Mesenchymal stem cell (in vitro differentiated cells and primary cell): ENCODE measurements at regions not wholly inside any gene's neighbourhood (a gene's known extent, or its start where the extent isn't known, plus 50 kb on each side); places are given as distances from the start of the nearest gene placed in this dataset.

Experiments used
- DNase-seq: peaks from one replicate; pipeline ENCODE4 v3.0.0-alpha.2; 2013
- H2AFZ ChIP-seq: one replicate; pipeline ENCODE4 v1.6.1; 2013; ENCODE audit warnings: low read depth, mild to moderate bottlenecking, control low read depth, inconsistent platforms, low read length, moderate library complexity
- H2AK5ac ChIP-seq: 2 replicates; pipeline ENCODE4 v1.6.1; 2013; ENCODE audit warnings: low read length, moderate library complexity, mild to moderate bottlenecking, inconsistent platforms; ENCODE audit not compliant: severe bottlenecking
- H2BK120ac ChIP-seq: one replicate; pipeline ENCODE4 v1.6.1; 2013; ENCODE audit warnings: low read depth, mild to moderate bottlenecking, inconsistent platforms, low read length, moderate library complexity
- H2BK12ac ChIP-seq, 2 experiments: one replicate each; pipeline ENCODE4 v1.6.1; 2013; ENCODE audit warnings: inconsistent platforms in 2 of 2, low read length in 2 of 2, mild to moderate bottlenecking in 2 of 2, moderate library complexity in 2 of 2, control low read depth in 1 of 2
- H2BK15ac ChIP-seq: one replicate; pipeline ENCODE4 v1.6.1; 2013; ENCODE audit warnings: mild to moderate bottlenecking, low read depth, inconsistent platforms; ENCODE audit not compliant: poor library complexity, severe bottlenecking
- H2BK5ac ChIP-seq: 2 replicates; pipeline ENCODE4 v1.6.1; 2013; ENCODE audit warnings: low read depth, mild to moderate bottlenecking, low read length, control low read depth, inconsistent platforms; ENCODE audit not compliant: poor library complexity, severe bottlenecking
- H3K14ac ChIP-seq, 2 experiments: one replicate each; pipeline ENCODE4 v1.6.1; 2013; ENCODE audit warnings: inconsistent platforms in 2 of 2, low read length in 2 of 2, control low read depth in 1 of 2, mild to moderate bottlenecking in 1 of 2, moderate library complexity in 1 of 2
- H3K18ac ChIP-seq, 2 experiments: one replicate each; pipeline ENCODE4 v1.6.1; 2013; ENCODE audit warnings: inconsistent platforms in 2 of 2, low read length in 2 of 2, control low read depth in 1 of 2, low read depth in 1 of 2, mild to moderate bottlenecking in 1 of 2
- H3K23ac ChIP-seq, 2 experiments: one replicate each; pipeline ENCODE4 v1.6.1; 2013; ENCODE audit warnings: inconsistent platforms in 2 of 2, low read length in 2 of 2, mild to moderate bottlenecking in 2 of 2, moderate library complexity in 2 of 2, control low read depth in 1 of 2
- H3K27ac ChIP-seq: 2 replicates; pipeline ENCODE4 v1.5.1; 2013; ENCODE audit warnings: mild to moderate bottlenecking, moderate library complexity, low read length, control low read depth, inconsistent platforms; ENCODE audit not compliant: poor library complexity, severe bottlenecking
- H3K27me3 ChIP-seq, 2 experiments: 2 replicates each; pipeline versions ENCODE4 v1.6.1 to v1.7.0; 2013; ENCODE audit warnings: low read length in 2 of 2, mild to moderate bottlenecking in 2 of 2, moderate library complexity in 2 of 2, control low read depth in 1 of 2, inconsistent platforms in 1 of 2; ENCODE audit not compliant: control insufficient read depth in 1 of 2, insufficient read depth in 1 of 2
- H3K36me3 ChIP-seq, 2 experiments: 2 replicates each; pipeline versions ENCODE4 v1.6.1 to v1.7.0; 2013; ENCODE audit warnings: low read length in 2 of 2, control low read depth in 1 of 2, inconsistent platforms in 1 of 2, low read depth in 1 of 2, mild to moderate bottlenecking in 1 of 2; ENCODE audit not compliant: insufficient read depth in 2 of 2, control insufficient read depth in 1 of 2
- H3K4ac ChIP-seq, 2 experiments: one replicate each; pipeline ENCODE4 v1.6.1; 2013; ENCODE audit warnings: inconsistent platforms in 2 of 2, low read length in 2 of 2, mild to moderate bottlenecking in 2 of 2, moderate library complexity in 2 of 2, control low read depth in 1 of 2, low read depth in 1 of 2
- H3K4me1 ChIP-seq: 2 replicates; pipeline ENCODE4 v1.6.1; 2013; ENCODE audit warnings: low read depth, low read length, control low read depth; ENCODE audit not compliant: control insufficient read depth, insufficient read depth
- H3K4me2 ChIP-seq: 2 replicates; pipeline ENCODE4 v1.6.1; 2013; ENCODE audit warnings: low read length, mild to moderate bottlenecking, inconsistent platforms; ENCODE audit not compliant: poor library complexity, severe bottlenecking
- H3K4me3 ChIP-seq, 2 experiments: 2 replicates each; pipeline versions ENCODE4 v1.5.1 to v1.7.0; 2013; ENCODE audit warnings: low read length in 2 of 2, mild to moderate bottlenecking in 2 of 2, control low read depth in 1 of 2, low read depth in 1 of 2; ENCODE audit not compliant: insufficient read depth in 1 of 2
- H3K79me1 ChIP-seq: replicated peaks from 2 replicates; pipeline ENCODE4 v1.6.1; 2013; ENCODE audit warnings: mild to moderate bottlenecking, control low read depth, low read length, inconsistent platforms; ENCODE audit not compliant: poor library complexity, severe bottlenecking
- H3K9ac ChIP-seq: 2 replicates; pipeline ENCODE4 v1.7.0; 2013; ENCODE audit warnings: mild to moderate bottlenecking, low read length, moderate library complexity
- H3K9me3 ChIP-seq: 2 replicates; pipeline ENCODE4 v1.7.0; 2013; ENCODE audit warnings: mild to moderate bottlenecking, low read length; ENCODE audit not compliant: control insufficient read depth
- H4K8ac ChIP-seq: one replicate; pipeline ENCODE4 v1.6.1; 2013; ENCODE audit warnings: inconsistent platforms, mild to moderate bottlenecking, low read length, moderate library complexity
- H4K91ac ChIP-seq: one replicate; pipeline ENCODE4 v1.6.1; 2013; ENCODE audit warnings: mild to moderate bottlenecking, low read length, inconsistent platforms
- WGBS: methylation state at CpG from one replicate; pipeline ENCODE4 v1.1.7; 2013; ENCODE audit warnings: mixed read lengths; 5-methylcytosine and 5-hydroxymethylcytosine counted together

GRCh38 chr2:215522237-215522636, 86.4 kb upstream of the FN1 start:
- no peaks in the 10 kb centered on the region for H3K9me3 ChIP-seq
- H3K4ac ChIP-seq, result no peak overlapping the region
- no peak overlapping the region for H2BK12ac ChIP-seq
- no peak overlapping the region for H2AFZ ChIP-seq
- no peaks in the 10 kb centered on the region for H3K4me1 ChIP-seq
- H3K9ac ChIP-seq, result no peak overlapping the region
- no peak overlapping the region for H3K4me3 ChIP-seq
- no peak overlapping the region for H4K8ac ChIP-seq
- no CpG with 5 or more reads among the region's 1 CpG for WGBS
- no peak overlapping the region for H2AK5ac ChIP-seq
- no peak overlapping the region for H3K23ac ChIP-seq
- H2BK5ac ChIP-seq, result no peak overlapping the region
- no peak for DNase-seq
- no peaks in the 10 kb centered on the region for H3K36me3 ChIP-seq
- H3K18ac ChIP-seq, result no peak overlapping the region
- H4K91ac ChIP-seq, result no peak overlapping the region
- no peaks in the 10 kb centered on the region for H3K79me1 ChIP-seq
- H3K27ac ChIP-seq, result no peak overlapping the region
- H3K4me2 ChIP-seq, result no peak overlapping the region
- H2BK15ac ChIP-seq, result no peak overlapping the region
- no peak overlapping the region for H3K14ac ChIP-seq
- H2BK120ac ChIP-seq, result no peak overlapping the region
- no peaks in the 10 kb centered on the region for H3K27me3 ChIP-seq

- Histone ChIP-seq H2AK5ac (no peak overlapping the region), H3K18ac (no peak overlapping the region), H3K79me1 (no peaks in the 10 kb centered on the region), H2AFZ (no peak overlapping the region), H3K27me3 (no peaks in the 10 kb centered on the region), H3K36me3 (no peaks in the 10 kb centered on the region), H2BK15ac (no peak overlapping the region), H3K9ac (peak overlapping the region; percentile 33), H3K4ac (no peak overlapping the region), H3K23ac (no peak overlapping the region), H2BK5ac (no peak overlapping the region), H4K8ac (no peak overlapping the region), H4K91ac (no peak overlapping the region), H2BK120ac (no peak overlapping the region), H3K4me3 (no peak overlapping the region), H3K4me2 (no peak overlapping the region), H3K27ac (no peak overlapping the region), H2BK12ac (no peak overlapping the region), H3K4me1 (no peaks in the 10 kb centered on the region), H3K9me3 (no peaks in the 10 kb centered on the region), H3K14ac (no peak overlapping the region)
- WGBS, result 89% methylated on average over 3 of the region's 3 CpGs
- no peak for DNase-seq
These were observed 85.2 kb upstream of the FN1 start for GRCh38 chr2:215521031-215521430.

GRCh38 chr2:215517391-215517790, 81.5 kb upstream of the FN1 start:
- 100% methylated on average over 1 of the region's 2 CpGs for WGBS
- Histone ChIP-seq H3K9me3 (no peaks in the 10 kb centered on the region), H2AFZ (no peak overlapping the region), H3K4me3 (no peak overlapping the region), H3K27ac (no peak overlapping the region), H3K18ac (no peak overlapping the region), H3K9ac (no peak overlapping the region), H2BK12ac (no peak overlapping the region), H2BK120ac (no peak overlapping the region), H4K91ac (no peak overlapping the region), H3K4me2 (no peak overlapping the region), H3K36me3 (no peaks in the 10 kb centered on the region), H3K14ac (no peak overlapping the region), H2BK5ac (no peak overlapping the region), H3K4me1 (no peaks in the 10 kb centered on the region), H3K23ac (no peak overlapping the region), H3K79me1 (no peaks in the 10 kb centered on the region), H3K4ac (no peak overlapping the region), H2BK15ac (no peak overlapping the region), H3K27me3 (no peaks in the 10 kb centered on the region), H4K8ac (no peak overlapping the region), H2AK5ac (no peak overlapping the region)
- DNase-seq, result peak; percentile 15

GRCh38 chr2:215514516-215514915, 78.6 kb upstream of the FN1 start:
- H3K36me3 ChIP-seq, result no peaks in the 10 kb centered on the region
- H2BK12ac ChIP-seq, result no peak overlapping the region
- no peaks in the 10 kb centered on the region for H3K4me1 ChIP-seq
- H3K9ac ChIP-seq, result no peak overlapping the region
- no peak overlapping the region for H3K4me2 ChIP-seq
- H3K27me3 ChIP-seq, result no peaks in the 10 kb centered on the region
- no peak overlapping the region for H4K8ac ChIP-seq
- H2AK5ac ChIP-seq, result no peak overlapping the region
- no peak overlapping the region for H3K23ac ChIP-seq
- H3K18ac ChIP-seq, result no peak overlapping the region
- peak overlapping the region; percentile 60 for H4K91ac ChIP-seq
- H3K79me1 ChIP-seq, result no peaks in the 10 kb centered on the region
- H3K4ac ChIP-seq, result no peak overlapping the region
- WGBS, result 97% methylated on average over 15 of the region's 16 CpGs
- no peak overlapping the region for H3K4me3 ChIP-seq
- no peak overlapping the region for H2BK5ac ChIP-seq
- no peak overlapping the region for H2BK120ac ChIP-seq
- no peak overlapping the region for H3K27ac ChIP-seq
- no peaks in the 10 kb centered on the region for H3K9me3 ChIP-seq
- H2AFZ ChIP-seq, result no peak overlapping the region
- DNase-seq, result no peak
- H3K14ac ChIP-seq, result peak overlapping the region in 1 of 2 experiments; percentile 89
- no peak overlapping the region for H2BK15ac ChIP-seq
